GM20000 (cell line): ENCODE measurements at regions not wholly inside any gene's neighbourhood (a gene's known extent, or its start where the extent isn't known, plus 50 kb on each side); places are given as distances from the start of the nearest gene placed in this dataset.

Experiments used
- DNase-seq: peaks from one replicate; pipeline ENCODE4 v3.0.0; 2012; ENCODE audit warnings: low spot score
- CTCF ChIP-seq: IDR thresholded peaks from 2 replicates; pipeline ENCODE4 v1.5.1; 2012; ENCODE audit warnings: mild to moderate bottlenecking, control low read depth; ENCODE audit errors: extremely low read depth, missing control alignments

DNA sequence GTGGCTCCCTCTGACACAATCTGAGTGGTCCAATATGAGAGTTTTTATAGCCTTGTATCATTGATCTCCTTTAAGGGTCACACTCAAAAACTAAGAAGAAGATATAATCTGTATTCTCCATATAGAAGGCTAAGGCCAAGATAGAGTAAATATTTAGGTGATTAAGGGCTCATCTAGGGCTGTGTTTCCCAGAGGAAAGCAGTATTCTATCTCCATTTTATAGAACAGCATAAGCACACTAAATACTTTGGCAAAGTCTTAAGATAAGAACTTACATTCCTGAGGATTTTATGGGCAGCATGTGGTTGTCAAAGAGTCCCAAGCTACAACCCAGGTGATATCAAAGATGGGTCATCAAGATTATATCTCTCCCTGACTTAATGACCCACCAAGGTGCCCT, 377.6 kb downstream of the KIF16B start:
- no peak for DNase-seq
- TF ChIP-seq CTCF, result no peak

GRCh38 chr20:16194617-16195360, 378.5 kb downstream of the KIF16B start:
- DNase-seq, result no peak
- TF ChIP-seq CTCF, result no peak

GRCh38 chr20:16191496-16191895, 381.8 kb downstream of the KIF16B start:
- DNase-seq, result no peak
- TF ChIP-seq CTCF, result no peak

DNA sequence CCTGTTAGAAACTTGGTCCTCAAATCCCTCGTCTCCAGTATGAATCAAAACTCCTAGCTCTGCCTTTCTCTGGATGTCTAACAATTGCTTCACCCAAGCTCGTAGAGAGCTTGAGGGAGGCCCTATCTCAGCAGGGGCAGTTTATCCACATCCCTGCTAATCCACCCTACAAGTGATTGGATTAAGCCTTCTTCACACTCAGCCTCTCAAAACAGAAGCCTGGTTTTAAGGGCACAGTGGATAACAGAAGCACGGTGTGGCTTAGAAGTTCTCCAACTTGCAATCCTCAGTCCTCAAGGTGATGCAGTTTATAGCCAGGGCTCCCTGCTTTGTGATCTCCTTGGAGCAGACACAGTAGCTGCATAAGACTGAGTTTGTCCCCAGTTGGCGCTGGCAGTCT, 383.9 kb downstream of the KIF16B start:
- no peak for DNase-seq
- no peak for TF ChIP-seq CTCF

DNA sequence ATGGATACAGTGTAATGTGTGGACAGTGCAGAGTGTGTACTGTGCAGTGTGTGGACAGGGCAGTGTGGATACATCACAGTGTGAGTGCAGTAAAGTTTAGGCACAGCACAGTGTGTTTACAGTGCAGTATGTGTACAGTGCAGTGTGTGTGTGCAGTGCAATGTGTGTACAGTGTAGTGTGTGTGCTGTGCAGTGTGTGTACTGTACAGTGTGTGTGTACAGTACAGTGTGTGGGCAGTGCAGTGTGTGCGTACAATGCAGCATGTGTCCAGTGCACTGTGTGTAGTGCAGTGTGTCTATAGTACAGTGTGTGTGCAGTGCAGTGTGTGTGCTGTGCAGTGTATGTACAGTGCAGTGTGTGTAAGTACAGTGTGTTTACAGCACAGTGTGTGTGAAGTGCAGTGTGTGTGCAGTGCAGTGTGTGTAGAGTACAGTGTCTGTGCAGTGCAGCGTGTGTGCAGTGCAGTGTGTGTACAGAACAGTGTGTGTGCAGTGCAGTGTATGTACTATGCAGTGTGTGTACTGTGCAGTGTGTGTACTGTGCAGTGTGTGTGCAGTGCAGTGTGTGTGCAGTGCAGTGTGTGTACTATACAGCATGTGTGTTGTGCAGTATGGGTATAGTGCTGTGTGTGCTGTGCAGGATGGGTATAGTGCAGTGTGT, 385.2 kb downstream of the KIF16B start:
- no peak for DNase-seq
- TF ChIP-seq CTCF, result no peak

DNA sequence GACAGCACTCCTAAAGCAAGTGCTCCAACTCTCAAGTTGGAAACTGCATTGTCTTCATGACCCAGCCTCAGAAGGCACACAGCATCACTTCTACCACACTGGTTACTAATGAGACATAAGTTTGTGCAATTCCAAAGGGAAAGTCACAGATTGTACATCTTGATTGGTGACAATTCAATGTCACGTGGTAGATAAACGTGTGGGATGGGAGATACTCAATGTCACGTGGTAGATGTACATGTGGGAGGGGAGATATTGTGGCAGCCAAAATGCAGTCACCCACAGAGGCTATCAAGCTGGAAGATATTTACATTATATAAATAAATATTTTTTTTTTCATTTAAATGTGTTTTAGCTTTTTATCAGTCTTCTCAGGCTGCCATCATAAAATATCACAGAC, 393.3 kb downstream of the KIF16B start:
- no peak for TF ChIP-seq CTCF
- no peak for DNase-seq

- no peak for TF ChIP-seq CTCF
- no peak for DNase-seq
These were observed 393.9 kb downstream of the KIF16B start for GRCh38 chr20:16179371-16179770.
